Dermis microvascular lymphatic vessel endothelial cell (primary cell): ENCODE measurements at regions not wholly inside any gene's neighbourhood (a gene's known extent, or its start where the extent isn't known, plus 50 kb on each side); places are given as distances from the start of the nearest gene placed in this dataset.
A peak's percentile ranks its signal among the peaks of the same experiment; 100 is the strongest.

ENCODE experiments used
- DNase-seq, 2 donors: peaks; one replicate each; pipeline versions ENCODE4 v3.0.0 to v3.0.0-alpha.2; 2010; ENCODE audit warnings: low read depth in 2 of 2

DNA sequence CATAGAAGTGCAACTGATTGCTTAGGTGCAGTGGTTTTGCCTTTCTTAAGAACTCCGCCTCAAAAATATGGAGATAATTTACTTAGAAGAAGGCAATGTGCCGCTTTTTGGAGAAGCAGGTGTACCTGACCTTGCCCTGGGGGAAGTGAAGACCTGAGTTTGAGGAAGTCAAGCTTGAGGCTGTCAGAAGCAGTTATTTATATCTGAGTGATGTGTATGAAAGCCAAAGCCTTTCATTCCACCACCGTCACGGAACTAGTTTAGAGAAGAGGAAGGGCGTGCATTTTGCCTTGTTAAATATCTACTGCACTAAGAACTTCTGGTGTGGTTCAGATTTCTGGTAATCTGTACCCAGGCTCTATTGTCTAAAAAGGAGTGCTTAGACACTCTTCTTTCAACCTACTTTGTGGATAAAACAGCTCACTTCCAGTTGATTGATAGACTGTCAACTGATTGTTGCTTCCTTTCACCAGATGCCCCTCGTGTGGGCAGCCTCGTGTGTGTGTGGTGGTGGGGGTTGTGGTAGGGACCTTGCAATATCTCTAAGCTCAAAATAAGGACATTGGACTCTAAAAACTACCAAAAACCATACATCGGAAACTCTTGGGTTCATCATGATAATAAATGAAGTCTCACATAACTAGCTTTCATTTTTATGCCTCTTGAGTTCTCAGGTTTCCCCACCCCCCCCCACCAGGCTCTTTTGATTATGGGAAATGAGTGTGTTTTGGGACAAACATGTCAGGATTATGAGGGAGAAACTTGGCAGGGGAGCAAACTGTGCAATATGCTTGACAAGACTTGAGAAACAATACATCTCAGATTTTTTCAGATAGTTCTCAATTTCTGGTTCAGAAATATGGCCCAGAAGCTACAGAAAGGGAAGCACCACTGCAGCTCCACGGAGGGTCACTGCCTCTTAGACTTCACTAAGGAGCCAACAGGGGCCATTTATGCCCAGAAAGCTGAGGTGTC is 78.6 kb downstream of the ARF6 start:
- peak in 1 of 2 donors; percentile 46 for DNase-seq

GRCh38 chr14:49972131-49972671 is 79.3 kb downstream of the ARF6 start:
- peak in 1 of 2 donors; percentile 89 for DNase-seq

- peak; percentile 37 to 74 for DNase-seq
These were observed 79.9 kb downstream of the ARF6 start for GRCh38 chr14:49972823-49973222.

DNA sequence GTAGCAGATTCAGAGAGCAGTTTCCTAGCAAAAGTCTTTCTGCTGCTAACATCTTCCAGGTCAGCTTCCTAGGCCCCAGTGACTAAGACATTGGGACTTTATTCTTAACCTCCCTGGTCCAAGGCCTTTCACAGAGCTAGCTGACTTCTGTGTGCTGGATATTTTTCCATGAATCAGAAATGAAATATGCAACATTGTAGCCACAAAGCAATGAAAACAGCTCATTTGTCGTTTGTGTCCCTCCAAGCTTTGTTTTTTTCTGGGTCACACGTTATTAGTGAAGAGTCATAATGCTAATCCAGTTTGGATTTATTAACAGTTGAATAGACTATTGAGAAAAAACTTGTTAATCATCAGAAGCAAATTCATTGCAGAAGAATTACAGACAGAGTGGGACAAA is 82.4 kb downstream of the ARF6 start:
- DNase-seq = peak in 1 of 2 donors; percentile 75

GRCh38 chr14:49975799-49976198 is 82.9 kb downstream of the ARF6 start:
- DNase-seq = no peak

- peak in 1 of 2 donors; percentile 12 for DNase-seq
These were observed 84.4 kb downstream of the ARF6 start for GRCh38 chr14:49977126-49977841.

- DNase-seq = no peak
These were observed 87.1 kb downstream of the ARF6 start for GRCh38 chr14:49980027-49980426.

GRCh38 chr14:49982082-49982481 is 89.2 kb downstream of the ARF6 start:
- DNase-seq = no peak

GRCh38 chr14:49982501-49982951 is 89.6 kb downstream of the ARF6 start:
- peak; percentile 70 to 73 for DNase-seq

DNA sequence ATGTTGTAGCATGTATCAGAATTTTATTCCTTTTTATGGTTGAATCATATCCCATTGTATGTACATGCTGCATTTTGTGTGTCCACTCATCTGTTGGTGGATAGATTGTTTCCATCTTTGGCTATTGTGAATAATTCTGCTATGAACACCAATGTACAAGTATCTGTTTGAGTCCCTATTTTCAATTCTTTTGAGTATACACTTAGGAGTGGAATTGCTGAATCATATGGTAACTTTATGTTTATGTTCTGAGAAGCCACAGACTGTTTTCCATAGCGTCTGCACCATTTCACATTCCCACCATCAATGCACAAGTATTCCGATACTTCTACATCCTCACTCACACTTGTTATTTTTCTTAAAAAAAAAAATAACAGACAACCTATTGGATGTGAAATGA is 91.5 kb downstream of the ARF6 start:
- no peak for DNase-seq

GRCh38 chr14:49986343-49987014 is 93.6 kb downstream of the ARF6 start:
- DNase-seq = no peak

DNA sequence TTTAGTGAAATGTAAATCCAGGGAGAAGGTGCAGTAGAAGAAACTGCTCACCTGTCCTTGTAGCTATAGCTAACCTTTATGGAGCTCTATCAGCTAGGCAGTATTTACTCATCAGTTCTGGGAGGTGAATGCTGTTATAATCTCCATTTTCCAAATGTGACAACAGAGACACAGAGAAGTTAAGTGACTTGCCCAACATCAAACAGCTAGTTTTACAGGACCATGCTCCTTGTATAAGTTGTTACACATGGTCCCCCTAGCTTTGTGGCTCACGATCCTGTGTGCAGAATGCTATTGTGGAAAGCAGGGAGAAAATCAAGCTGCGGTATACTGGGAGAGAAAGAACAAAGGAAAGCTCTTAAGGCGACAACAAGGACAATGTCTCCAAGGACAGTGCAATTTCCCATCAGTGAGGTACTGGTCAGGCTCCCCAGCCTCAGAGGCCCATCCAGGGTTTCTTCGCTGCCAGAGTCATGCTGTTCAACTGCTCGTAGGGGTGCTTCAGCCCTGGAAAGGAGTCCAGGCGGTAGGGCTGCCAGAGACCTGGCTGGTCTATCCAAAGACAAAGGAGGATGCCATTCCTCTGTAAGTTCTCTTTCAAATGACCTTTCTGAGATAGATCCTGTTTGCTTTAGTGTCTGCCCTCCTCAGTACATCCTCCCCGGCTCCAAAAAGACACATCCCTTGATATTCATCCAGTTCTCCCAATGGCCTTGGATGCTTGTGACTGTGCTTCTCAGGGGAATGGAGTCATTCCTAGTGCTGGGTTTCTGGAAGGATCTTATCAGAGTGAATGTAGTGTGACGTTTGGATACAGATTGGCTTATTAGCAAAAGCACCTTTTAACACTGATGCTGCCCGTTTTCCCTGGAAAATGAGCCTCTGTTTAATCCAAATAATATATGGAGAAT is 95.5 kb downstream of the ARF6 start:
- DNase-seq = no peak

DNA sequence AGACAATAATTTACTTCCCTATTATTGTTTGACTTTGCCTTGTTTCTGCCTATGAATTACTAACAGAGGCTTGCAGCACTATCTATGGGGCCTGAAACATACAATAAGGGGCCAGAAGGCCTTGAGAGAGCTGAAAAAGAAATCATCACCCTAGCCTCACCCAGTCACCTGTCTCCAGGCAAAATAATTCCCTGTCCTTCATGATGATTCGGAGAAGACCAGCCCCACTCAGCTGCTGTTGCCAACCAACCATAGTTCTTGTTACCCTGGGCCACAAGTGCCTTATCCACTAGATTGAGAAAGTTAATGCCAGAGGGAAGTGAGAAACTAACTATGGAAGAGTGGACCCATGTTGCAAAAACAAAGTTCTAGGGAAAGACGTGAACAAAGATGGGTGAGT is 97.1 kb downstream of the ARF6 start:
- DNase-seq = no peak

GRCh38 chr14:49991491-49991890 is 98.6 kb downstream of the ARF6 start:
- no peak for DNase-seq

DNA sequence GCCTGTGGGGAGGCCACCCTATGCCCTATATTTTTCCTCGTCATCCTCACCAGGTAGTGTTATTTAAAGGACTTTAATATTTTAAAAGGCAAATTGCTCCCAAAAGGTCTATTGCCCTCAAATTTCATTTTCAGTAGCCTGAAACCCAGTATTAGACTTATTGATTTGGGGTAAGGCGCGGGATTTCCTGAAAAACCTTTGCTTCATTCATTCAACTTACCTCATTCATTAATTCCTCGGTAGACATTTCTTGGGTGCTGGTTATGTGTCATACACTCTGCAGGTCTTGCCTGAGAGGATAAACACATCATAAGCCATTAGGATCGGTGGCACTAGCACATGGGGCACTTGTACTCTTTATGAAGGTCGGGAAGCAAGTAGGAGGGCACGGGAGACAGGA is 99.2 kb downstream of the ARF6 start:
- no peak for DNase-seq

DNA sequence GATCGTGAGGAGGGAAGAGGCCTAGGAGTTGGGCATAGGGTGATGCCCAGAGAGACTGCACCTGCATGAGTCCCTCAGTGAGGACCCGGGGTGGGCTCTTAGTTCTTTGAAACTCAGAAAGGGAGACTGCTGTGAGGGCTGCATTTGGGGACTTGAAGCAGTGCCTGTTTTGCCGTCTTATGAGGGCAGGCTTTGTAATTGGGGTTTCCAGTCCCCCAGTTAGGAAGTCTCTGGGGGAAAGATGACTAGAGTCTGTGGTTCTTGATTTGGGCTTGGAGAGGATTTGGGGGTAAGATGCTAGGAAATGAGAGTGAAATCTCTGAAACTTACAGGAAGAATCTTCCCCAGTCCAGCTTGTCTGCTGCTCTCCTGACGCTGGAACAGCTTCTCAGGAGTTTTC is 99.6 kb downstream of the ARF6 start:
- no peak for DNase-seq

GRCh38 chr14:49992901-49993339 is 100.0 kb downstream of the ARF6 start:
- DNase-seq = peak; percentile 41 to 47

GRCh38 chr14:49993565-49993964 is 100.7 kb downstream of the ARF6 start:
- DNase-seq = no peak

GRCh38 chr14:49994951-49995561 is 102.2 kb downstream of the ARF6 start:
- no peak for DNase-seq

DNA sequence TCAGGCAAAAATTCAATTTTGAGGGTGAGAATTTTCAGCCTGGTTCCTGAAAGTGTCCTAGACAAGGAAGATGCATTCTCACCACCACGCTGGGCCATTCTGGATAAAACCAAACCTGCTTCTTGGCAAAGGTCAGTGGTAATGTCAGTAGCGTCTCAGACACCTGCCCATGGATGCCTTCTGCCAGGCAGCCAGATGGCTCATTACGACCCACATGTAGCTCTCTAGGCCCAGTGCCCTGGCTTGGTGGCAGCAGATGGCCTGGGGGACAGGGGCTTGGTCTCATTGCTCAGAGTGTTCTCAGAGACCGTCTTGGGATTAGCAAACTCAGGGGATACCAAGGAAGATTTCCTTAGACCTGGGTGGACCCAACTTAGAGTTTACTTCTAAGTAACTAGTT is 105.1 kb downstream of the ARF6 start:
- DNase-seq = no peak
